HEK293 (cell line): ENCODE measurements at regions not wholly inside any gene's neighbourhood (a gene's known extent, or its start where the extent isn't known, plus 50 kb on each side); places are given as distances from the start of the nearest gene placed in this dataset.

ENCODE experiments used
- CTCF ChIA-PET: fragments of 350-600 bp; formaldehyde crosslinking; extraction: SDS; loops from one replicate; lab custom pipeline; 2021; ENCODE audit warnings: antibody characterized with exemption; lab: Yijun Ruan, JAX
- POLR2A ChIA-PET: fragments of 300-600 bp; formaldehyde crosslinking; extraction: SDS; loops from one replicate; lab custom pipeline; 2020; ENCODE audit warnings: antibody characterized with exemption, inconsistent platforms; lab: Yijun Ruan, JAX
- H3K27ac ChIP-seq: fragments of 200-500 bp; sonication (Bioruptor generic); 2 replicates; pipeline ENCODE4 v1.5.1; 2014; ENCODE audit warnings: low read depth, low read length, control low read depth, inconsistent platforms; ENCODE audit errors: extremely low read depth
- H3K36me3 ChIP-seq, 2 experiments: fragments of 200-500 bp in 1 of 2; sonication (Bioruptor generic) in 1 of 2; 1 replicate in 1 of 2; 2 replicates in 1 of 2; pipeline ENCODE4 v1.5.1; 2014 to 2017; ENCODE audit warnings: inconsistent platforms in 2 of 2, low read length in 2 of 2; ENCODE audit not compliant: control insufficient read depth in 2 of 2, insufficient read depth in 1 of 2
- H3K4me1 ChIP-seq: fragments of 200-500 bp; sonication (Bioruptor generic); 2 replicates; pipeline ENCODE4 v1.5.1; 2014; ENCODE audit warnings: mild to moderate bottlenecking, low read length, inconsistent platforms; ENCODE audit not compliant: control insufficient read depth, insufficient read depth
- H3K4me3 ChIP-seq: 2 replicates; pipeline ENCODE4 v1.5.1; 2011; ENCODE audit warnings: low read depth, mild to moderate bottlenecking, control low read depth, low read length, moderate library complexity
- H3K9me3 ChIP-seq: fragments of 200-500 bp; sonication (Bioruptor generic); 2 replicates; pipeline ENCODE4 v1.5.1; 2014; ENCODE audit warnings: low read depth, low read length, inconsistent platforms; ENCODE audit not compliant: control insufficient read depth, insufficient read depth
- GLIS2 ChIP-seq: fragments of 450-650 bp; formaldehyde crosslinking; IDR thresholded peaks from 2 replicates; pipeline ENCODE4 v1.5.1; 2016; ENCODE audit warnings: missing biosample characterization, missing genetic modification characterization
- KLF10 ChIP-seq: fragments of 450-650 bp; IDR thresholded peaks from 2 replicates; pipeline ENCODE4 v1.5.1; 2018; ENCODE audit warnings: missing biosample characterization, mild to moderate bottlenecking, missing genetic modification characterization
- KLF7 ChIP-seq: fragments of 450-650 bp; formaldehyde crosslinking; IDR thresholded peaks from 2 replicates; pipeline ENCODE4 v1.5.1; 2016; ENCODE audit warnings: missing biosample characterization, missing genetic modification characterization, borderline replicate concordance
- PRDM10 ChIP-seq: fragments of 450-650 bp; formaldehyde crosslinking; IDR thresholded peaks from 2 replicates; pipeline ENCODE4 v1.5.1; 2016; ENCODE audit warnings: missing biosample characterization, missing genetic modification characterization
- RBAK ChIP-seq: fragments of 450-650 bp; formaldehyde crosslinking; IDR thresholded peaks from 2 replicates; pipeline ENCODE4 v1.5.1; 2016; ENCODE audit warnings: missing biosample characterization, missing genetic modification characterization
- ZBTB11 ChIP-seq: fragments of 450-650 bp; formaldehyde crosslinking; conservative IDR thresholded peaks from 2 replicates; pipeline ENCODE4 v1.5.1; 2016; ENCODE audit warnings: low read depth, missing biosample characterization, missing genetic modification characterization
- ZIC2 ChIP-seq: fragments of 450-650 bp; formaldehyde crosslinking; IDR thresholded peaks from 2 replicates; pipeline ENCODE4 v1.5.1; 2016; ENCODE audit warnings: missing biosample characterization, missing genetic modification characterization
- ZNF112 ChIP-seq: fragments of 450-650 bp; formaldehyde crosslinking; IDR thresholded peaks from 2 replicates; pipeline ENCODE4 v1.5.0; 2017; ENCODE audit warnings: missing biosample characterization, missing genetic modification characterization
- ZNF211 ChIP-seq: fragments of 450-650 bp; formaldehyde crosslinking; IDR thresholded peaks from 2 replicates; pipeline ENCODE4 v1.5.1; 2016; ENCODE audit warnings: low read depth, missing biosample characterization, missing genetic modification characterization
- ZNF223 ChIP-seq: fragments of 450-650 bp; formaldehyde crosslinking; IDR thresholded peaks from 2 replicates; pipeline ENCODE4 v1.5.1; 2016; ENCODE audit warnings: missing biosample characterization, missing genetic modification characterization
- ZNF23 ChIP-seq: fragments of 450-650 bp; formaldehyde crosslinking; IDR thresholded peaks from 2 replicates; pipeline ENCODE4 v1.5.1; 2016; ENCODE audit warnings: missing biosample characterization, missing genetic modification characterization, borderline replicate concordance
- ZNF280C ChIP-seq: fragments of 450-650 bp; formaldehyde crosslinking; IDR thresholded peaks from 2 replicates; pipeline ENCODE4 v1.5.1; 2016; ENCODE audit warnings: missing biosample characterization, missing genetic modification characterization
- ZNF324 ChIP-seq: fragments of 450-650 bp; formaldehyde crosslinking; IDR thresholded peaks from 2 replicates; pipeline ENCODE4 v1.5.1; 2016; ENCODE audit warnings: missing biosample characterization, missing genetic modification characterization
- ZNF335 ChIP-seq: fragments of 450-650 bp; formaldehyde crosslinking; conservative IDR thresholded peaks from 2 replicates; pipeline ENCODE4 v1.5.1; 2016; ENCODE audit warnings: missing biosample characterization, missing genetic modification characterization
- ZNF404 ChIP-seq: fragments of 450-650 bp; formaldehyde crosslinking; IDR thresholded peaks from 2 replicates; pipeline ENCODE4 v1.5.1; 2017; ENCODE audit warnings: missing biosample characterization, missing genetic modification characterization
- ZNF629 ChIP-seq: fragments of 450-650 bp; formaldehyde crosslinking; IDR thresholded peaks from 2 replicates; pipeline ENCODE4 v1.5.1; 2017; ENCODE audit warnings: missing biosample characterization, missing genetic modification characterization
- ZNF660 ChIP-seq: fragments of 450-650 bp; IDR thresholded peaks from 2 replicates; pipeline ENCODE4 v1.5.1; 2018; ENCODE audit warnings: missing biosample characterization, mild to moderate bottlenecking, missing genetic modification characterization
- TF ChIP-seq, protein P1 (sequence below): fragments of 450-650 bp; formaldehyde crosslinking; IDR thresholded peaks from 2 replicates; pipeline ENCODE4 v1.5.1; 2016; ENCODE audit warnings: missing biosample characterization, missing genetic modification characterization

DNA sequence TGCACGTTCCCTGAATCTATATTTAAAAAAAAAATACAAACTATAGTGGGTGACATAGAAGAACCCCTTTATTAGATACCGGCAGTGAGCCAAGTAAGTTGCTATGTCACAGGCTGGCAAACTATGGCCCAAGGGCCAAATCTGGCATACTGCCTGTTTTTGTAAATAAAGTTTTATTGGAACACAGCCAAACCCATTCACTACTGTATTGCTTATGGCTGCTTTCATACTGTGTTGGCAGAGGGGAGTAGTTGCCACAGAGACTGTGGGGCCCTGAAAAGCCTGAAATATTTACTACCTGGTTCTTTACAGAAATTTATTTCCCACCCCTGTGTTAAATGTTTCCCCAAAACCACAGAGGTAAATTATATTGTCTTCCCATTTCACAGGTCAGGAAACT, 71.2 kb upstream of the EGFL6 start (continued):
- no peak for TF ChIP-seq ZIC2 (tag by site-specific recombination)
- TF ChIP-seq, protein P1, sequence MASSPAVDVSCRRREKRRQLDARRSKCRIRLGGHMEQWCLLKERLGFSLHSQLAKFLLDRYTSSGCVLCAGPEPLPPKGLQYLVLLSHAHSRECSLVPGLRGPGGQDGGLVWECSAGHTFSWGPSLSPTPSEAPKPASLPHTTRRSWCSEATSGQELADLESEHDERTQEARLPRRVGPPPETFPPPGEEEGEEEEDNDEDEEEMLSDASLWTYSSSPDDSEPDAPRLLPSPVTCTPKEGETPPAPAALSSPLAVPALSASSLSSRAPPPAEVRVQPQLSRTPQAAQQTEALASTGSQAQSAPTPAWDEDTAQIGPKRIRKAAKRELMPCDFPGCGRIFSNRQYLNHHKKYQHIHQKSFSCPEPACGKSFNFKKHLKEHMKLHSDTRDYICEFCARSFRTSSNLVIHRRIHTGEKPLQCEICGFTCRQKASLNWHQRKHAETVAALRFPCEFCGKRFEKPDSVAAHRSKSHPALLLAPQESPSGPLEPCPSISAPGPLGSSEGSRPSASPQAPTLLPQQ (tag by site-specific recombination): no peak

- no peaks in the 10 kb centered on the region for H3K36me3 ChIP-seq
- CTCF ChIA-PET: interaction anchor here (0.6 to 1.4 kb wide), 4 partner anchors 10 to 548 kb away, joined by 3 to 8 read pairs (median 5); no protein-coding TSS in a partner anchor
- no peaks in the 10 kb centered on the region for H3K9me3 ChIP-seq
- POLR2A ChIA-PET: no interaction called here
- no peak overlapping the region for H3K4me3 ChIP-seq
- TF ChIP-seq RBAK (tag by site-specific recombination) (no peak), ZNF280C (no peak), ZNF404 (tag by site-specific recombination) (no peak), ZNF223 (tag by site-specific recombination) (no peak)
- TF ChIP-seq, all 188 proteins: peak for 0
- H3K27ac ChIP-seq: no peak overlapping the region
- peaks cover 3% of the 10 kb centered on the region; the same call in 1 of the 2 replicates for H3K4me1 ChIP-seq
Measured at GRCh38 chrX:13495232-13495631, 74.2 kb upstream of the EGFL6 start.

GRCh38 chrX:13494562-13494961, 74.8 kb upstream of the EGFL6 start:
- Histone ChIP-seq H3K9me3 (no peaks in the 10 kb centered on the region), H3K27ac (no peak overlapping the region), H3K4me1 (no peaks in the 10 kb centered on the region; the same call in 1 of the 2 replicates), H3K36me3 (no peaks in the 10 kb centered on the region), H3K4me3 (no peak overlapping the region)
- CTCF ChIA-PET: interaction anchor here (1.3 to 2.1 kb wide), 2 partner anchors 12 to 548 kb away, joined by 4 to 7 read pairs; no protein-coding TSS in a partner anchor
- POLR2A ChIA-PET: no interaction called here
- no peak for TF ChIP-seq ZNF629 (tag by site-specific recombination)
- no peak for TF ChIP-seq ZNF324 (tag by site-specific recombination)

- H3K27ac ChIP-seq: no peak overlapping the region
- no peak overlapping the region for H3K4me3 ChIP-seq
- ChIA-PET POLR2A (no interaction called here), CTCF (interaction anchor here (0.7 to 2.1 kb wide), 3 partner anchors 13 to 680 kb away, joined by 3 to 7 read pairs (median 3); no protein-coding TSS in a partner anchor)
- no peaks in the 10 kb centered on the region for H3K36me3 ChIP-seq
- H3K4me1 ChIP-seq: no peaks in the 10 kb centered on the region; the same call in 1 of the 2 replicates
- no peaks in the 10 kb centered on the region for H3K9me3 ChIP-seq
- no peak for TF ChIP-seq ZNF23 (tag by site-specific recombination)
- TF ChIP-seq GLIS2 (tag by site-specific recombination): no peak
- TF ChIP-seq ZNF211 (tag by site-specific recombination): no peak
- TF ChIP-seq KLF7 (tag by site-specific recombination): no peak
- TF ChIP-seq ZNF335 (tag by site-specific recombination): no peak
- TF ChIP-seq KLF10: no peak
- TF ChIP-seq ZBTB11 (tag by site-specific recombination): no peak
- TF ChIP-seq PRDM10 (tag by site-specific recombination): no peak
- no peak for TF ChIP-seq ZNF112
- no peak for TF ChIP-seq ZNF660 (tag by site-specific recombination)
Measured at GRCh38 chrX:13493659-13494058, 75.7 kb upstream of the EGFL6 start.
